GM12878 (cell line): ENCODE measurements at regions not wholly inside any gene's neighbourhood (a gene's known extent, or its start where the extent isn't known, plus 50 kb on each side); places are given as distances from the start of the nearest gene placed in this dataset.

ENCODE experiments used
- ATAC-seq: fragments of 200-7000 bp; cut with Tn5 transposase; 3 replicates; pipeline ENCODE4 v1.9.1; 2020; ENCODE audit warnings: mild to moderate bottlenecking, moderate library complexity
- BruUV-seq: library from RNA; stranded (reverse); fragments of 400-500 nt; replicated peaks from 2 replicates; lab custom pipeline; 2021; lab: Mats Ljungman, UMichigan
- CTCF ChIA-PET: fragments of 300-600 bp; sonication (Branson Sonifier 250); formaldehyde crosslinking; extraction: SDS; loops from one replicate; lab custom pipeline; 2021; ENCODE audit warnings: inconsistent platforms; lab: Yijun Ruan, JAX
- POLR2A ChIA-PET: fragments of 350-600 bp; formaldehyde crosslinking; extraction: SDS; loops from one replicate; lab custom pipeline; 2021; ENCODE audit warnings: inconsistent platforms; lab: Charles Lee
- RAD21 ChIA-PET: fragments of 300-600 bp; sonication (Branson Sonifier 250); formaldehyde crosslinking; loops from one replicate; lab custom pipeline; 2023; ENCODE audit warnings: antibody characterized with exemption; ENCODE audit not compliant: unreplicated experiment; lab: Charles Lee
- SMC1A ChIA-PET: fragments of 300-600 bp; sonication (Branson Sonifier 250); formaldehyde crosslinking; loops from one replicate; lab custom pipeline; 2023; ENCODE audit not compliant: unreplicated experiment, uncharacterized antibody; lab: Charles Lee
- DNase-seq: peaks from one replicate; pipeline ENCODE4 v3.0.0-alpha.2; 2011; ENCODE audit warnings: low read depth, low spot score
- FAIRE-seq: peaks from 3 replicates; lab custom pipeline; 2011; peaks lifted over from hg19 to GRCh38; lab: Jason Lieb, UNC
- H2AFZ ChIP-seq: 2 replicates; pipeline ENCODE4 v1.6.0; 2011; ENCODE audit warnings: low read depth, low read length, control low read depth; ENCODE audit not compliant: control insufficient read depth
- H3K27ac ChIP-seq: 2 replicates; pipeline ENCODE4 v1.5.1; 2011; ENCODE audit warnings: control low read depth; ENCODE audit not compliant: control insufficient read depth, insufficient read depth
- H3K27me3 ChIP-seq, 2 experiments: replicated peaks in 1 of 2; 2 replicates each; pipeline versions ENCODE4 v1.6.0 to v1.6.1; 2011; ENCODE audit warnings: low read length in 1 of 2; ENCODE audit not compliant: control insufficient read depth in 2 of 2, insufficient read depth in 2 of 2
- H3K36me3 ChIP-seq, 2 experiments: 2 replicates each; pipeline ENCODE4 v1.5.1; 2011; ENCODE audit warnings: low read length in 1 of 2; ENCODE audit not compliant: control insufficient read depth in 2 of 2, insufficient read depth in 2 of 2
- H3K4me1 ChIP-seq: 2 replicates; pipeline ENCODE4 v1.6.1; 2011; ENCODE audit warnings: mild to moderate bottlenecking, low read length, moderate library complexity, mixed read lengths; ENCODE audit not compliant: control insufficient read depth, insufficient read depth
- H3K4me2 ChIP-seq: 2 replicates; pipeline ENCODE4 v1.6.0; 2011; ENCODE audit warnings: control low read depth; ENCODE audit not compliant: control insufficient read depth, insufficient read depth
- H3K4me3 ChIP-seq: fragments of 200-600 bp; sonication (generic); 2 replicates; pipeline ENCODE4 v1.5.1; 2016
- H3K79me2 ChIP-seq: 2 replicates; pipeline ENCODE4 v1.6.0; 2011; ENCODE audit warnings: low read length; ENCODE audit not compliant: control insufficient read depth, insufficient read depth
- H3K9ac ChIP-seq: 2 replicates; pipeline ENCODE4 v1.8.0; 2011; ENCODE audit warnings: low read length, control low read depth, mixed read lengths; ENCODE audit not compliant: control insufficient read depth, insufficient read depth
- H3K9me3 ChIP-seq: replicated peaks from 3 replicates; pipeline ENCODE4 v1.5.1; 2011; ENCODE audit warnings: mild to moderate bottlenecking, low read length; ENCODE audit not compliant: control insufficient read depth, insufficient read depth
- H4K20me1 ChIP-seq: 2 replicates; pipeline ENCODE4 v1.6.0; 2011; ENCODE audit not compliant: control insufficient read depth, insufficient read depth
- FOXM1 ChIP-seq: IDR thresholded peaks from 2 replicates; pipeline ENCODE4 v1.6.1; 2012; ENCODE audit warnings: low read depth, mild to moderate bottlenecking, inconsistent platforms, low read length, moderate library complexity
- HDGF ChIP-seq: fragments of 450-650 bp; IDR thresholded peaks from 2 replicates; pipeline ENCODE4 v1.6.1; 2016; ENCODE audit warnings: antibody characterized with exemption
- MTA2 ChIP-seq: fragments of 450-650 bp; IDR thresholded peaks from 2 replicates; pipeline ENCODE4 v1.6.1; 2016; ENCODE audit warnings: low read depth, mild to moderate bottlenecking, moderate library complexity
- NKRF ChIP-seq: fragments of 450-650 bp; conservative IDR thresholded peaks from 2 replicates; pipeline ENCODE4 v1.6.1; 2017; ENCODE audit warnings: mild to moderate bottlenecking, moderate library complexity
- POU2F2 ChIP-seq: IDR thresholded peaks from 3 replicates; pipeline ENCODE4 v1.6.1; 2011; ENCODE audit warnings: low read depth, mild to moderate bottlenecking, low read length, borderline replicate concordance
- REST ChIP-seq: IDR thresholded peaks from 2 replicates; pipeline ENCODE4 v1.6.1; 2012; ENCODE audit warnings: mild to moderate bottlenecking, low read depth, low read length
- TBL1XR1 ChIP-seq: IDR thresholded peaks from 2 replicates; pipeline ENCODE4 v1.6.1; 2012; ENCODE audit warnings: low read depth, low read length, improper control_type of control experiment
- TCF12 ChIP-seq: IDR thresholded peaks from 2 replicates; pipeline ENCODE4 v1.6.1; 2011; ENCODE audit warnings: low read depth, mild to moderate bottlenecking, low read length
- USF2 ChIP-seq: IDR thresholded peaks from 2 replicates; pipeline ENCODE4 v1.6.1; 2011; ENCODE audit warnings: low read depth, low read length, improper control_type of control experiment, borderline replicate concordance
- ZNF274 ChIP-seq: IDR thresholded peaks from one replicate; pipeline ENCODE4 v1.8.0; 2011; ENCODE audit not compliant: insufficient read length, insufficient read depth
- whole genome bisulfite sequencing: methylation state at CpG from one replicate; pipeline ENCODE4 v1.1.6; 2016; ENCODE audit warnings: low lambda C conversion rate; ENCODE audit not compliant: insufficient replicate concordance, insufficient coverage; ENCODE audit errors: missing lambda C conversion rate; 5-methylcytosine and 5-hydroxymethylcytosine counted together
- in situ Hi-C: fragments of 300-500 bp; cut with MboI; formaldehyde crosslinking; loops from 9 replicates; pipeline ENCODE4 v1.14.3; 2018; ENCODE audit warnings: mixed read lengths
- intact Hi-C: fragments of 100-400 bp; cut with micrococcal nuclease; formaldehyde crosslinking; loops from one replicate; pipeline ENCODE4 v1.14.2; 2022; ENCODE audit not compliant: unreplicated experiment
- TF ChIP-seq, protein P1 (sequence below): fragments of 450-650 bp; IDR thresholded peaks from 2 replicates; pipeline ENCODE4 v1.6.1; 2016; ENCODE audit warnings: mild to moderate bottlenecking

- TF ChIP-seq REST (no peak), FOXM1 (no peak), TBL1XR1 (no peak), MTA2 (no peak), POU2F2 (no peak), ZNF274 (no peak), HDGF (no peak)
Observed at GRCh38 chr17:72295916-72296315, 175.1 kb downstream of the SOX9 start (continued).

GRCh38 chr17:72296456-72296855 is 175.6 kb downstream of the SOX9 start:
- Histone ChIP-seq H3K4me2 (no peak overlapping the region), H3K9ac (no peak overlapping the region), H3K4me3 (no peak overlapping the region), H4K20me1 (no peaks in the 10 kb centered on the region), H3K36me3 (no peaks in the 10 kb centered on the region), H3K9me3 (no peaks in the 10 kb centered on the region), H3K27me3 (no peaks in the 10 kb centered on the region), H2AFZ (no peak overlapping the region), H3K27ac (no peak overlapping the region), H3K4me1 (peaks cover 11% of the 10 kb centered on the region), H3K79me2 (no peaks in the 10 kb centered on the region)
- intact Hi-C loops = no loop called here
- no peak for TF ChIP-seq TCF12
- TF ChIP-seq, protein P1, sequence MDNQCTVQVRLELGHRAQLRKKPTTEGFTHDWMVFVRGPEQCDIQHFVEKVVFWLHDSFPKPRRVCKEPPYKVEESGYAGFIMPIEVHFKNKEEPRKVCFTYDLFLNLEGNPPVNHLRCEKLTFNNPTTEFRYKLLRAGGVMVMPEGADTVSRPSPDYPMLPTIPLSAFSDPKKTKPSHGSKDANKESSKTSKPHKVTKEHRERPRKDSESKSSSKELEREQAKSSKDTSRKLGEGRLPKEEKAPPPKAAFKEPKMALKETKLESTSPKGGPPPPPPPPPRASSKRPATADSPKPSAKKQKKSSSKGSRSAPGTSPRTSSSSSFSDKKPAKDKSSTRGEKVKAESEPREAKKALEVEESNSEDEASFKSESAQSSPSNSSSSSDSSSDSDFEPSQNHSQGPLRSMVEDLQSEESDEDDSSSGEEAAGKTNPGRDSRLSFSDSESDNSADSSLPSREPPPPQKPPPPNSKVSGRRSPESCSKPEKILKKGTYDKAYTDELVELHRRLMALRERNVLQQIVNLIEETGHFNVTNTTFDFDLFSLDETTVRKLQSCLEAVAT = no peak
- no peak for TF ChIP-seq USF2
- TF ChIP-seq NKRF = no peak
- ChIA-PET CTCF (interaction anchor here (0.7 to 1.8 kb wide), 6 partner anchors 8 to 243 kb away, joined by 3 to 4 read pairs (median 3); no protein-coding TSS in a partner anchor), SMC1A (interaction anchor here (0.9 to 2.2 kb wide), 10 partner anchors 12 to 998 kb away, joined by 3 to 7 read pairs (median 4); no protein-coding TSS in a partner anchor), RAD21 (interaction anchor here (0.8 to 1.9 kb wide), 5 partner anchors 13 to 123 kb away, joined by 3 to 6 read pairs (median 3); no protein-coding TSS in a partner anchor), POLR2A (interaction anchor here (1.5 kb wide), 1 partner anchor 21 kb away, joined by 4 read pairs; no protein-coding TSS in a partner anchor)
- BruUV-seq = no TSS peak
- FAIRE-seq (no peak), DNase-seq (no peak), ATAC-seq (no peak)
- WGBS = 0% methylated on average over 1 of the region's 1 CpG
- in situ Hi-C loops = no loop called here
